ENCODE measurements at regions not wholly inside any gene's neighbourhood (a gene's known extent, or its start where the extent isn't known, plus 50 kb on each side); places are given as distances from the start of the nearest gene placed in this dataset.
"Not testable (repeated sequence)": the region's sequence is repeated elsewhere in the genome, so short reads cannot be mapped to it uniquely, and the experiment has no call there.

DNA sequence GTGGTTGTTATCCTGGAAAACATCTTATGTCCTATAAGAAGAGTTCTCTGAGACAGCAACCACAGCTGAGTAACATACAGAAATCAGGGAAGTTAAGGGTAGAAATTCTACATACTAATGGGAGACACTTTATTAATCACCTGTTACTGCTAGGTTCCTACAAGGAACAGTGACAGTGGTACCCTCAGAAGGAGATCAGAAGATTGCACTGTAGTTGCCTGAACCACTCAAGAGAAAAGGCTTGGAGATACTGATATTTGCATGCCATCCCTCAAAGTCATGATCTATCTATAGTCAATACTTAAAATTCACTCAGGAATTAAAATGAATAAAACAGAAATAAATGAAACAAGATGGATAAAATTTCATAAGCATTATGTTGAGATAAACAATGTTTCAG is 136.0 kb downstream of the LMLN start:
- DNase-seq: no peak
- H3K4me3 ChIP-seq: no peak overlapping the region
- H3K27me3 ChIP-seq (ENCODE audit: low read depth): peaks cover 21% of the 10 kb centered on the region
- no peak for ATAC-seq
- H3K36me3 ChIP-seq: no peaks in the 10 kb centered on the region
- TF ChIP-seq, protein P1, sequence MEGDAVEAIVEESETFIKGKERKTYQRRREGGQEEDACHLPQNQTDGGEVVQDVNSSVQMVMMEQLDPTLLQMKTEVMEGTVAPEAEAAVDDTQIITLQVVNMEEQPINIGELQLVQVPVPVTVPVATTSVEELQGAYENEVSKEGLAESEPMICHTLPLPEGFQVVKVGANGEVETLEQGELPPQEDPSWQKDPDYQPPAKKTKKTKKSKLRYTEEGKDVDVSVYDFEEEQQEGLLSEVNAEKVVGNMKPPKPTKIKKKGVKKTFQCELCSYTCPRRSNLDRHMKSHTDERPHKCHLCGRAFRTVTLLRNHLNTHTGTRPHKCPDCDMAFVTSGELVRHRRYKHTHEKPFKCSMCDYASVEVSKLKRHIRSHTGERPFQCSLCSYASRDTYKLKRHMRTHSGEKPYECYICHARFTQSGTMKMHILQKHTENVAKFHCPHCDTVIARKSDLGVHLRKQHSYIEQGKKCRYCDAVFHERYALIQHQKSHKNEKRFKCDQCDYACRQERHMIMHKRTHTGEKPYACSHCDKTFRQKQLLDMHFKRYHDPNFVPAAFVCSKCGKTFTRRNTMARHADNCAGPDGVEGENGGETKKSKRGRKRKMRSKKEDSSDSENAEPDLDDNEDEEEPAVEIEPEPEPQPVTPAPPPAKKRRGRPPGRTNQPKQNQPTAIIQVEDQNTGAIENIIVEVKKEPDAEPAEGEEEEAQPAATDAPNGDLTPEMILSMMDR (IDR thresholded peaks at IDR 0.05): no peak
- intact Hi-C loops (cut with DNase I): no loop called here
- no peaks in the 10 kb centered on the region for H3K9me3 ChIP-seq
- H3K27ac ChIP-seq: no peak overlapping the region
- no peaks in the 10 kb centered on the region for H3K4me1 ChIP-seq

DNA sequence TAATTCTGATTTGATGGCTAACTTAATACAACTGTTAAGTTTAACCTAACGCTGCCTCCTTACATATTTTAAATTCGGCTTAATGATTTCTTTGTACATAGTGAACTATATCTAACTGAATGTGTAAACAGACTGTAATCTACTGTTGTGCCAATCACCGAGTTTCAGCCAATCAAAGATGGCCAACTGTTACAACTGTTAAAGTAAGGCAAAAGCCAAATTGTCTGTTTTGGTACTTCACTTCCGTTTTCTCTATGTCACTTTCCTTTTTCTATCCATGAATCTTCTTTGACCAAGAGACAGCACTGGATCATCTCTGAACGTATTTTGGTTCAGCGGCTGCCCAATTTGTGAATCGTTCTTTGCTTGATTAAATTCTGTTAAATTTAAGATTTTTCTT is 137.0 kb downstream of the LMLN start:
- intact Hi-C loops (cut with DNase I): no loop called here
- no peaks in the 10 kb centered on the region for H3K4me1 ChIP-seq
- no peak for DNase-seq
- no peak overlapping the region for H3K27ac ChIP-seq
- no peak overlapping the region for H3K4me3 ChIP-seq
- no peaks in the 10 kb centered on the region for H3K36me3 ChIP-seq
- TF ChIP-seq, protein P1 (IDR thresholded peaks at IDR 0.05): no peak
- no peaks in the 10 kb centered on the region for H3K9me3 ChIP-seq
- peaks cover 21% of the 10 kb centered on the region for H3K27me3 ChIP-seq (ENCODE audit: low read depth)
- no peak for ATAC-seq

DNA sequence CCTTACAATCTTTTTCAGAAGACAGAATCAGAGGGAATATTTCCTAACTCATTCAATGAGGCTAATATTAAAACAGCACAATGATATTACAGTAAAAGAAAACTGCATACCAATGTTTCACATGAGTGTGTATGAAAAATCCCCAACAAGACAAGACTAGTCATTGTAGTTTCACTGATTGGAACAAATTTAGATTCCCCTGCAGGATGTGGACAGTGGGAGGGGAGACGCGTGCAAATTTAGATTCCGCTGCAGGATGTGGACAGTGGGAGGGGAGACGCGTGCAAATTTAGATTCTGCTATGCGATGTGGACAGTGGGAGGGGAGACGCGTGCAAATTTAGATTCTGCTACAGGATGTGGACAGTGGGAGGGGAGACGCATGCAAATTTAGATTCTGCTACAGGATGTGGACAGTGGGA is 138.7 kb downstream of the LMLN start:
- H3K9me3 ChIP-seq; H3K4me1 ChIP-seq; DNase-seq; ATAC-seq; H3K36me3 ChIP-seq; H3K27ac ChIP-seq; intact Hi-C loops (cut with DNase I); H3K4me3 ChIP-seq: not testable (repeated sequence)
- H3K27me3 ChIP-seq (ENCODE audit: low read depth): peaks cover 13% of the 10 kb centered on the region

DNA sequence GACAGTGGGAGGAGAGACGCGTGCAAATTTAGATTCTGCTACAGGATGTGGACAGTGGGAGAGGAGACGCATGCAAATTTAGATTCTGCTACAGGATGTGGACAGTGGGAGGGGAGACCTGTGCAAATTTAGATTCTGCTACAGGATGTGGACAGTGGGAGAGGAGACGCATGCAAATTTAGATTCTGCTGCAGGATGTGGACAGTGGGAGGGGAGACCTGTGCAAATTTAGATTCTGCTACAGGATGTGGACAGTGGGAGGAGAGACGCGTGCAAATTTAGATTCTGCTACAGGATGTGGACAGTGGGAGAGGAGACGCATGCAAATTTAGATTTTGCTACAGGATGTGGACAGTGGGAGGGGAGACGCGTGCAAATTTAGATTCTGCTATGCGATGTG is 143.1 kb downstream of the LMLN start:
- H3K4me3 ChIP-seq; H3K4me1 ChIP-seq; H3K9me3 ChIP-seq; DNase-seq; intact Hi-C loops (cut with DNase I); H3K27ac ChIP-seq; H3K27me3 ChIP-seq (ENCODE audit: low read depth); H3K36me3 ChIP-seq; ATAC-seq: not testable (repeated sequence)

DNA sequence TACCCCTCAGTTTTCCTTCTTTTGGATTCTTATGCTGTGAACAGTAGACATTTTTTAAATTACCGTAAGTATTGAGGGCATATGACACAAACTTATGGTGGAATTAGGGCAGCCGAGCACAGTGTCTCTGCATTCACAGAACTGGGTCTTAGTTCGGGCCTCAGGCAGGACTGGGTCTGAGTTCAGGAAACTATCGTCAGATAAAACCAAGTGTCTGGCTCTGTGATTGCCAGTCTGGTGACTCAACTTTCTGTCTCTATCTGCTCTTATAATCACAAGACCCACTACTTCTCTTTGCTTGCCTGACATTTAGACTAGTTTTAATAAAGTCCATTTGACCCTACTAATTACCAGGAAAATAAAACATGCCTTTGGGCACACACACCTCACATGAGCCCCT is 146.2 kb downstream of the LMLN start:
- H3K27ac ChIP-seq: no peak overlapping the region
- no peak overlapping the region for H3K4me3 ChIP-seq
- intact Hi-C loops (cut with DNase I): no loop called here
- ATAC-seq (no peak), DNase-seq (no peak)
- peaks cover 33% of the 10 kb centered on the region for H3K27me3 ChIP-seq (ENCODE audit: low read depth)
- H3K4me1 ChIP-seq: no peaks in the 10 kb centered on the region
- TF ChIP-seq, protein P1 (IDR thresholded peaks at IDR 0.05): no peak
- H3K9me3 ChIP-seq: no peaks in the 10 kb centered on the region
- no peaks in the 10 kb centered on the region for H3K36me3 ChIP-seq

DNA sequence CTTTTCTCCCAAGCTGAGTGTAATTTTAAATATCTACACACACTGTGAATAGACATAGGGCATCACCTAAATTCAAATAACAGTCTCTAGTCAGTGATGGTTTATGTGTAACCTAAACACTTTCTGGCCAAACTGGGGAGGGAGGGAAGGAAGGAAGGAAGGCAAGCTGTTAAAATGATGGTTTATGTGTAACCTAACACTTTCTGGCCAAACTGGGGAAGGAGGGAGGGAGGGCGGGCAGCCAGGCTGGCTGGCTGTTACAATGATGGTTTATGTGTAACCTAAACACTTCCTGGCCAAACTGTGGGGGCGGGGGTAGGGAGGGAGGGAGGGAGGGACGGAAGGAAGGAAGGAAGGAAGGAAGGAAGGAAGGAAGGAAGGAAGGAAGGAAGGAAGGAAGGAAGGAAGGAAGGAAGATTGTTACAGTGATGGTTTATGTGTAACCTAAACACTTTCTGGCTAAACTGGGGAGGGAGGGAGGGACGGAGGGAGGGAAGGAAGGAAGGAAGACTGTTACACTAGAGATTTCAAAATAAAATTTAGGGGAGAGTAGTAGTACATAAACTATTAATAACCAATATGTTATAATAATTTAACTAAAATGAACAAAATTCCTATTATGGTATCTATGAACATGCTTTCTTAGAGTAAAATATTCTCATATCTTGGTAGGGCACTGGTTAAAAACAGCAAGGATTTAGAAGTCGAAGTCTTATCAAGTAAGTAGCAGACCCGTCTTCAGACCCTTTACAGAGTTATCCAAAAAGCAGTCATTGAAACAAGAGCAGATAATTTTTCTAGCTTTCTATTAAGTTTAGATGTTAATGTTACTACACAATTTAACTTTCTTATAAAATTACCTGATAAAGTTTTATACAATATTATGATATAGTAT is 148.1 kb downstream of the LMLN start:
- H3K4me1 ChIP-seq: no peaks in the 10 kb centered on the region
- H3K4me3 ChIP-seq: no peak overlapping the region
- TF ChIP-seq, protein P1 (IDR thresholded peaks at IDR 0.05): no peak
- peaks cover 51% of the 10 kb centered on the region for H3K27me3 ChIP-seq (ENCODE audit: low read depth)
- ATAC-seq: no peak
- no peak overlapping the region for H3K27ac ChIP-seq
- intact Hi-C loops (cut with DNase I): no loop called here
- DNase-seq: no peak
- no peaks in the 10 kb centered on the region for H3K9me3 ChIP-seq
- no peaks in the 10 kb centered on the region for H3K36me3 ChIP-seq

Measured in lower lobe of right lung (tissue), 2 donors.